HEK293 (cell line): ENCODE measurements at regions not wholly inside any gene's neighbourhood (a gene's known extent, or its start where the extent isn't known, plus 50 kb on each side); places are given as distances from the start of the nearest gene placed in this dataset.

Source experiments
- EGR2 ChIP-seq: fragments of 450-650 bp; formaldehyde crosslinking; IDR thresholded peaks from 2 replicates; pipeline ENCODE4 v1.5.1; 2016; ENCODE audit warnings: low read depth, missing biosample characterization, missing genetic modification characterization
- GLI4 ChIP-seq: fragments of 450-650 bp; formaldehyde crosslinking; IDR thresholded peaks from 2 replicates; pipeline ENCODE4 v1.5.1; 2016; ENCODE audit warnings: missing biosample characterization, missing genetic modification characterization
- KLF17 ChIP-seq: fragments of 450-650 bp; formaldehyde crosslinking; IDR thresholded peaks from 2 replicates; pipeline ENCODE4 v1.5.1; 2016; ENCODE audit warnings: missing biosample characterization, missing genetic modification characterization
- MYNN ChIP-seq: fragments of 450-650 bp; formaldehyde crosslinking; IDR thresholded peaks from 2 replicates; pipeline ENCODE4 v1.5.1; 2016; ENCODE audit warnings: missing biosample characterization, missing genetic modification characterization, borderline replicate concordance
- PATZ1 ChIP-seq: fragments of 450-650 bp; formaldehyde crosslinking; IDR thresholded peaks from 2 replicates; pipeline ENCODE4 v1.5.1; 2016; ENCODE audit warnings: missing biosample characterization, missing genetic modification characterization
- TSHZ1 ChIP-seq: fragments of 450-650 bp; formaldehyde crosslinking; IDR thresholded peaks from 2 replicates; pipeline ENCODE4 v1.5.1; 2016; ENCODE audit warnings: missing biosample characterization, missing genetic modification characterization, borderline replicate concordance
- YY1 ChIP-seq: fragments of 450-650 bp; formaldehyde crosslinking; IDR thresholded peaks from 2 replicates; pipeline ENCODE4 v1.5.1; 2018; ENCODE audit warnings: missing biosample characterization, missing genetic modification characterization
- ZBTB1 ChIP-seq: fragments of 450-650 bp; formaldehyde crosslinking; IDR thresholded peaks from 2 replicates; pipeline ENCODE4 v1.5.1; 2016; ENCODE audit warnings: missing biosample characterization, missing genetic modification characterization
- ZBTB48 ChIP-seq: fragments of 450-650 bp; formaldehyde crosslinking; IDR thresholded peaks from 2 replicates; pipeline ENCODE4 v1.5.1; 2016; ENCODE audit warnings: missing biosample characterization, missing genetic modification characterization
- ZNF112 ChIP-seq: fragments of 450-650 bp; formaldehyde crosslinking; IDR thresholded peaks from 2 replicates; pipeline ENCODE4 v1.5.0; 2017; ENCODE audit warnings: missing biosample characterization, missing genetic modification characterization
- ZNF132 ChIP-seq: fragments of 450-650 bp; formaldehyde crosslinking; IDR thresholded peaks from 2 replicates; pipeline ENCODE4 v1.5.1; 2017; ENCODE audit warnings: missing biosample characterization, missing genetic modification characterization, borderline replicate concordance
- ZNF221 ChIP-seq: fragments of 450-650 bp; formaldehyde crosslinking; IDR thresholded peaks from 2 replicates; pipeline ENCODE4 v1.5.1; 2017; ENCODE audit warnings: missing biosample characterization, missing genetic modification characterization, borderline replicate concordance
- ZNF24 ChIP-seq: fragments of 450-650 bp; formaldehyde crosslinking; IDR thresholded peaks from 2 replicates; pipeline ENCODE4 v1.5.1; 2016; ENCODE audit warnings: missing biosample characterization, missing genetic modification characterization
- ZNF248 ChIP-seq: fragments of 450-650 bp; formaldehyde crosslinking; IDR thresholded peaks from 2 replicates; pipeline ENCODE4 v1.5.1; 2017; ENCODE audit warnings: missing biosample characterization, missing genetic modification characterization
- ZNF266 ChIP-seq: fragments of 450-650 bp; formaldehyde crosslinking; IDR thresholded peaks from 2 replicates; pipeline ENCODE4 v1.5.1; 2016; ENCODE audit warnings: missing biosample characterization, missing genetic modification characterization, low read depth
- ZNF362 ChIP-seq: fragments of 450-650 bp; formaldehyde crosslinking; IDR thresholded peaks from 2 replicates; pipeline ENCODE4 v1.5.1; 2016; ENCODE audit warnings: missing biosample characterization, missing genetic modification characterization
- ZNF391 ChIP-seq: fragments of 450-650 bp; formaldehyde crosslinking; IDR thresholded peaks from 2 replicates; pipeline ENCODE4 v1.5.1; 2016; ENCODE audit warnings: low read depth, missing biosample characterization, missing genetic modification characterization, borderline replicate concordance
- ZNF510 ChIP-seq: fragments of 450-650 bp; formaldehyde crosslinking; IDR thresholded peaks from 2 replicates; pipeline ENCODE4 v1.5.1; 2018; ENCODE audit warnings: mild to moderate bottlenecking, missing genetic modification characterization, missing biosample characterization; ENCODE audit not compliant: insufficient replicate concordance
- ZNF548 ChIP-seq: fragments of 450-650 bp; formaldehyde crosslinking; IDR thresholded peaks from 2 replicates; pipeline ENCODE4 v1.5.1; 2016; ENCODE audit warnings: missing biosample characterization, missing genetic modification characterization
- ZNF560 ChIP-seq: fragments of 450-650 bp; formaldehyde crosslinking; IDR thresholded peaks from 2 replicates; pipeline ENCODE4 v1.5.1; 2017; ENCODE audit warnings: missing biosample characterization, missing genetic modification characterization, borderline replicate concordance
- ZNF571 ChIP-seq: fragments of 450-650 bp; formaldehyde crosslinking; IDR thresholded peaks from 2 replicates; pipeline ENCODE4 v1.5.0; 2017; ENCODE audit warnings: missing biosample characterization, missing genetic modification characterization
- ZNF600 ChIP-seq: fragments of 450-650 bp; formaldehyde crosslinking; IDR thresholded peaks from 2 replicates; pipeline ENCODE4 v1.5.1; 2016; ENCODE audit warnings: missing biosample characterization, missing genetic modification characterization
- ZNF704 ChIP-seq: fragments of 450-650 bp; formaldehyde crosslinking; IDR thresholded peaks from 2 replicates; pipeline ENCODE4 v1.5.1; 2016; ENCODE audit warnings: missing biosample characterization, missing genetic modification characterization
- ZSCAN16 ChIP-seq: fragments of 450-650 bp; formaldehyde crosslinking; IDR thresholded peaks from 2 replicates; pipeline ENCODE4 v1.5.1; 2016; ENCODE audit warnings: missing biosample characterization, missing genetic modification characterization
- ZSCAN18 ChIP-seq: fragments of 450-650 bp; formaldehyde crosslinking; IDR thresholded peaks from 2 replicates; pipeline ENCODE4 v1.5.1; 2016; ENCODE audit warnings: missing biosample characterization, missing genetic modification characterization
- ZSCAN30 ChIP-seq: fragments of 450-650 bp; IDR thresholded peaks from 2 replicates; pipeline ENCODE4 v1.5.1; 2018; ENCODE audit warnings: missing biosample characterization, mild to moderate bottlenecking, missing genetic modification characterization, moderate library complexity
- ZXDB ChIP-seq: fragments of 450-650 bp; formaldehyde crosslinking; IDR thresholded peaks from 2 replicates; pipeline ENCODE4 v1.5.1; 2016; ENCODE audit warnings: missing biosample characterization, missing genetic modification characterization

- no peak for TF ChIP-seq ZNF510 (tag by site-specific recombination)
- TF ChIP-seq MYNN (tag by site-specific recombination), result no peak
- TF ChIP-seq ZBTB48 (tag by site-specific recombination), result no peak
- TF ChIP-seq ZNF548 (tag by site-specific recombination), result no peak
- TF ChIP-seq ZSCAN18 (tag by site-specific recombination), result no peak
- TF ChIP-seq ZNF132 (tag by site-specific recombination), result no peak
- peak; percentile 17; the same call in 1 of the 2 replicates for TF ChIP-seq KLF17 (tag by site-specific recombination)
- TF ChIP-seq ZNF571 (tag by site-specific recombination), result no peak
- no peak for TF ChIP-seq ZSCAN30 (tag by site-specific recombination)
- TF ChIP-seq EGR2 (tag by site-specific recombination), result peak; percentile 68
- TF ChIP-seq ZNF266 (tag by site-specific recombination), result no peak
- TF ChIP-seq ZNF560 (tag by site-specific recombination), result no peak
- peak; percentile 59 for TF ChIP-seq PATZ1 (tag by site-specific recombination)
- TF ChIP-seq ZXDB, result no peak
- TF ChIP-seq ZSCAN16 (tag by site-specific recombination), result no peak
- no peak for TF ChIP-seq ZNF704 (tag by site-specific recombination)
- TF ChIP-seq ZNF600 (tag by site-specific recombination), result peak; percentile 31; the same call in 1 of the 2 replicates
- TF ChIP-seq YY1 (tag by site-specific recombination), result no peak; the same call in 1 of the 2 replicates
- TF ChIP-seq ZNF112 (tag by site-specific recombination), result no peak
- TF ChIP-seq GLI4 (tag by site-specific recombination), result no peak
- no peak for TF ChIP-seq ZNF391 (tag by site-specific recombination)
- no peak for TF ChIP-seq TSHZ1 (tag by site-specific recombination)
- no peak for TF ChIP-seq ZBTB1 (tag by site-specific recombination)
- TF ChIP-seq ZNF248, result no peak
- no peak for TF ChIP-seq ZNF221 (tag by site-specific recombination)
- 0 out of 2 replicates have a peak, but pooled peaks have one; percentile 37 for TF ChIP-seq ZNF24 (tag by site-specific recombination)
- TF ChIP-seq ZNF362 (tag by site-specific recombination), result no peak
Measured at GRCh38 chr1:116825207-116825719, 71.0 kb downstream of the CD2 start (continued).
